GM23338 (cell line): ENCODE measurements at regions not wholly inside any gene's neighbourhood (a gene's known extent, or its start where the extent isn't known, plus 50 kb on each side); places are given as distances from the start of the nearest gene placed in this dataset.

ENCODE experiments used
- CREB1 ChIP-seq: fragments of 250-450 bp; sonication (Bioruptor Pico); IDR thresholded peaks from 2 replicates; pipeline ENCODE4 v1.5.0; 2020; ENCODE audit warnings: low read depth, mild to moderate bottlenecking, moderate library complexity
- CTCF ChIP-seq, 2 experiments: fragments of 200-600 bp in 1 of 2; sonication (generic) in 1 of 2; conservative IDR thresholded peaks; 2 replicates each; pipeline versions ENCODE4 v1.5.1 to v1.6.1; 2016 to 2017; ENCODE audit warnings: antibody characterized with exemption in 2 of 2, low read depth in 2 of 2, mild to moderate bottlenecking in 2 of 2, moderate library complexity in 1 of 2
- ETS1 ChIP-seq: IDR thresholded peaks from 2 replicates; pipeline ENCODE4 v1.6.1; 2016; ENCODE audit warnings: antibody characterized with exemption
- EZH2 ChIP-seq: fragments of 200-600 bp; sonication (generic); IDR thresholded peaks from one replicate; pipeline ENCODE4 v1.8.0; 2017; ENCODE audit warnings: antibody characterized with exemption, mild to moderate bottlenecking, low read depth; ENCODE audit not compliant: unreplicated experiment
- EZH2phosphoT487 ChIP-seq: fragments of 200-600 bp; sonication (generic); IDR thresholded peaks from one replicate; pipeline ENCODE4 v1.8.1; 2018; ENCODE audit warnings: antibody characterized with exemption; ENCODE audit not compliant: unreplicated experiment
- JUNB ChIP-seq: IDR thresholded peaks from one replicate; pipeline ENCODE4 v1.6.1; 2016; ENCODE audit warnings: antibody characterized with exemption; ENCODE audit not compliant: unreplicated experiment
- POLR2AphosphoS5 ChIP-seq: IDR thresholded peaks from 2 replicates; pipeline ENCODE4 v1.6.1; 2016; ENCODE audit warnings: antibody characterized with exemption, low read depth
- REST ChIP-seq: IDR thresholded peaks from one replicate; pipeline ENCODE4 v1.6.1; 2018; ENCODE audit warnings: antibody characterized with exemption; ENCODE audit not compliant: unreplicated experiment
- ZNF331 ChIP-seq: fragments of 250-450 bp; sonication (Bioruptor Pico); IDR thresholded peaks from 2 replicates; pipeline ENCODE4 v1.5.0; 2020; ENCODE audit warnings: low read depth, mild to moderate bottlenecking, moderate library complexity
- ZNF462 ChIP-seq: fragments of 250-450 bp; sonication (Bioruptor Pico); IDR thresholded peaks from 2 replicates; pipeline ENCODE4 v1.5.0; 2020; ENCODE audit warnings: mild to moderate bottlenecking, moderate library complexity

GRCh38 chr12:90091809-90092208, 383.2 kb upstream of the ATP2B1 start:
- TF ChIP-seq CTCF (conservative IDR thresholded peaks at IDR 0.05; ENCODE audit: low read depth in 2 of 2) (no peak), EZH2 (no peak), ETS1 (no peak), POLR2AphosphoS5 (no peak), JUNB (no peak), REST (no peak), EZH2phosphoT487 (no peak), CREB1 (no peak), ZNF462 (CRISPR knock-in tag) (no peak), ZNF331 (CRISPR knock-in tag) (no peak)
